SK-N-SH (cell line): ENCODE measurements at regions not wholly inside any gene's neighbourhood (a gene's known extent, or its start where the extent isn't known, plus 50 kb on each side); places are given as distances from the start of the nearest gene placed in this dataset.

ENCODE experiments used
- CTCF ChIA-PET: fragments of 300-600, 350-600 bp; formaldehyde crosslinking; extraction: SDS; loops from one replicate; lab custom pipeline; 2021; lab: Yijun Ruan, JAX
- POLR2A ChIA-PET: fragments of 350-600 bp; sonication (Branson Sonifier 250); formaldehyde crosslinking; extraction: SDS; loops from one replicate; lab custom pipeline; 2020; ENCODE audit warnings: antibody characterized with exemption, inconsistent platforms; lab: Yijun Ruan, JAX
- DNase-seq: peaks from one replicate; pipeline ENCODE4 v3.0.0; 2012
- H2AFZ ChIP-seq: fragments of 200-600 bp; sonication (generic); 2 replicates; pipeline ENCODE4 v1.8.1; 2016; ENCODE audit warnings: antibody characterized with exemption, mild to moderate bottlenecking, low read depth
- H3F3A ChIP-seq: fragments of 200-600 bp; sonication (generic); replicated peaks from 2 replicates; pipeline ENCODE3; 2016; ENCODE audit warnings: antibody characterized with exemption, mild to moderate bottlenecking; ENCODE audit not compliant: insufficient read depth
- H3K27ac ChIP-seq, 2 experiments: fragments of 200-500 bp in 1 of 2; fragments of 200-600 bp in 1 of 2; sonication (Bioruptor generic) in 1 of 2; sonication (generic), shearing (Covaris generic) in 1 of 2; 2 replicates each; pipeline versions ENCODE4 v1.5.1 to v1.6.1; 2014 to 2016; ENCODE audit warnings: low read depth in 2 of 2, inconsistent platforms in 1 of 2, low read length in 1 of 2, mild to moderate bottlenecking in 1 of 2, mixed read lengths in 1 of 2
- H3K27me3 ChIP-seq: fragments of 200-600 bp; sonication (generic), shearing (Covaris generic); 2 replicates; pipeline ENCODE4 v1.6.1; 2016; ENCODE audit warnings: mixed run types; ENCODE audit not compliant: insufficient read depth
- H3K36me3 ChIP-seq, 2 experiments: fragments of 200-500 bp in 1 of 2; fragments of 200-600 bp in 1 of 2; sonication (Bioruptor generic) in 1 of 2; sonication (generic) in 1 of 2; replicated peaks in 1 of 2; 2 replicates each; pipeline versions ENCODE3 to v1.5.1; 2014 to 2016; ENCODE audit warnings: low read length in 1 of 2, mild to moderate bottlenecking in 1 of 2; ENCODE audit not compliant: insufficient read depth in 2 of 2, control insufficient read depth in 1 of 2
- H3K4me1 ChIP-seq, 2 experiments: fragments of 200-500 bp in 1 of 2; fragments of 200-600 bp in 1 of 2; sonication (Bioruptor generic) in 1 of 2; sonication (generic), shearing (Covaris generic) in 1 of 2; 2 replicates each; pipeline versions ENCODE4 v1.5.1 to v1.6.1; 2014 to 2016; ENCODE audit warnings: low read depth in 1 of 2, low read length in 1 of 2, mixed run types in 1 of 2; ENCODE audit not compliant: insufficient read depth in 2 of 2, control insufficient read depth in 1 of 2
- H3K4me2 ChIP-seq: fragments of 200-600 bp; sonication (generic), shearing (Covaris generic); 2 replicates; pipeline ENCODE4 v1.6.1; 2017; ENCODE audit warnings: mixed run types
- H3K4me3 ChIP-seq, 2 experiments: fragments of 200-500 bp in 1 of 2; fragments of 200-600 bp in 1 of 2; sonication (Bioruptor generic) in 1 of 2; sonication (generic), shearing (Covaris generic) in 1 of 2; 2 replicates each; pipeline versions ENCODE4 v1.5.1 to v1.8.1; 2014 to 2016; ENCODE audit warnings: low read depth in 2 of 2, inconsistent platforms in 1 of 2, low read length in 1 of 2, mild to moderate bottlenecking in 1 of 2, mixed read lengths in 1 of 2, moderate library complexity in 1 of 2
- H3K79me2 ChIP-seq: fragments of 200-600 bp; sonication (generic); 2 replicates; pipeline ENCODE4 v1.8.1; 2017; ENCODE audit warnings: mild to moderate bottlenecking; ENCODE audit not compliant: insufficient read depth
- H3K9ac ChIP-seq: fragments of 200-600 bp; sonication (generic); 2 replicates; pipeline ENCODE4 v1.6.1; 2017; ENCODE audit warnings: mixed run types
- H3K9me2 ChIP-seq: fragments of 200-600 bp; sonication (generic); 2 replicates; pipeline ENCODE4 v1.6.1; 2017; ENCODE audit warnings: mixed run types
- H3K9me3 ChIP-seq: fragments of 200-600 bp; sonication (generic); 2 replicates; pipeline ENCODE4 v1.6.1; 2017; ENCODE audit warnings: mixed run types, mild to moderate bottlenecking, moderate library complexity
- H4K20me1 ChIP-seq: fragments of 200-600 bp; sonication (generic); 2 replicates; pipeline ENCODE4 v1.6.1; 2017; ENCODE audit warnings: mild to moderate bottlenecking, mixed run types; ENCODE audit not compliant: insufficient read depth
- CTCF ChIP-seq: fragments of 200-600 bp; sonication (generic); IDR thresholded peaks from 2 replicates; pipeline ENCODE4 v1.6.1; 2017; ENCODE audit warnings: antibody characterized with exemption, mild to moderate bottlenecking, moderate library complexity
- EP300 ChIP-seq, 2 experiments: IDR thresholded peaks; 2 replicates each; pipeline versions ENCODE4 v1.4.0 to v1.6.1; 2012; ENCODE audit warnings: borderline replicate concordance in 1 of 2, low read depth in 1 of 2, low read length in 1 of 2
- EZH2phosphoT487 ChIP-seq: fragments of 200-600 bp; sonication (generic); IDR thresholded peaks from 2 replicates; pipeline ENCODE4 v1.6.1; 2017; ENCODE audit warnings: low read depth, mixed run types, mild to moderate bottlenecking, antibody characterized with exemption, moderate library complexity, borderline replicate concordance
- JUND ChIP-seq: IDR thresholded peaks from 2 replicates; pipeline ENCODE4 v1.4.0; 2012
- MAX ChIP-seq: IDR thresholded peaks from 2 replicates; pipeline ENCODE4 v1.4.0; 2012; ENCODE audit warnings: low read depth
- MXI1 ChIP-seq: IDR thresholded peaks from 2 replicates; pipeline ENCODE4 v1.6.1; 2012; ENCODE audit warnings: mild to moderate bottlenecking, low read depth, low read length, improper control_type of control experiment
- NFIC ChIP-seq: IDR thresholded peaks from 2 replicates; pipeline ENCODE4 v1.4.0; 2012; ENCODE audit warnings: borderline replicate concordance
- POLR2AphosphoS5 ChIP-seq: IDR thresholded peaks from 2 replicates; pipeline ENCODE4 v1.6.1; 2012; ENCODE audit warnings: low read depth, low read length
- RAD21 ChIP-seq: IDR thresholded peaks from 2 replicates; pipeline ENCODE4 v1.6.1; 2012; ENCODE audit warnings: mild to moderate bottlenecking, low read length
- RCOR1 ChIP-seq: fragments of 150-350 bp; IDR thresholded peaks from 2 replicates; pipeline ENCODE4 v1.6.1; 2017; ENCODE audit warnings: antibody characterized with exemption, low read length
- RXRA ChIP-seq: IDR thresholded peaks from 2 replicates; pipeline ENCODE4 v1.4.0; 2012; ENCODE audit warnings: low read depth, mild to moderate bottlenecking, borderline replicate concordance
- TEAD4 ChIP-seq: IDR thresholded peaks from 2 replicates; pipeline ENCODE4 v1.4.0; 2012; ENCODE audit warnings: mild to moderate bottlenecking, borderline replicate concordance; ENCODE audit not compliant: insufficient read depth
- USF1 ChIP-seq: IDR thresholded peaks from 2 replicates; pipeline ENCODE4 v1.4.0; 2012; ENCODE audit warnings: low read depth, borderline replicate concordance
- USF2 ChIP-seq: fragments of 150-350 bp; IDR thresholded peaks from 2 replicates; pipeline ENCODE4 v1.6.1; 2017; ENCODE audit warnings: antibody characterized with exemption, low read length, low read depth, borderline replicate concordance
- YY1 ChIP-seq: IDR thresholded peaks from 2 replicates; pipeline ENCODE4 v1.4.0; 2012; ENCODE audit warnings: low read depth, mild to moderate bottlenecking
- ZBTB33 ChIP-seq: IDR thresholded peaks from 2 replicates; pipeline ENCODE4 v1.4.0; 2012; ENCODE audit warnings: low read depth, borderline replicate concordance
- WGBS: methylation state at CpG from one replicate; pipeline ENCODE4 v1.1.6; 2017; ENCODE audit warnings: low lambda C conversion rate; 5-methylcytosine and 5-hydroxymethylcytosine counted together

GRCh38 chr2:234162861-234163260 lies 112.4 kb downstream of the SPP2 start:
- WGBS: 75% methylated on average over 1 of the region's 1 CpG
- Histone ChIP-seq H2AFZ (no peak overlapping the region), H3K27ac (no peak overlapping the region), H3K9me3 (no peaks in the 10 kb centered on the region), H3K27me3 (no peaks in the 10 kb centered on the region), H3K4me3 (no peak overlapping the region), H4K20me1 (no peaks in the 10 kb centered on the region)
- DNase-seq: no peak
- no peak for TF ChIP-seq POLR2AphosphoS5
- TF ChIP-seq JUND: no peak
- TF ChIP-seq NFIC: no peak
- no peak for TF ChIP-seq USF2
- TF ChIP-seq EP300 (IDR thresholded peaks at IDR 0.05; ENCODE audit: borderline replicate concordance in 1 of 2, low read depth in 1 of 2, low read length in 1 of 2): no peak
- no peak for TF ChIP-seq TEAD4
- TF ChIP-seq RAD21: no peak
- TF ChIP-seq RCOR1: no peak
- TF ChIP-seq EZH2phosphoT487: no peak
- TF ChIP-seq ZBTB33: no peak
- TF ChIP-seq RXRA: no peak
- no peak for TF ChIP-seq USF1
- TF ChIP-seq MAX: no peak
- no peak for TF ChIP-seq YY1
- TF ChIP-seq MXI1: no peak
- TF ChIP-seq CTCF: no peak
- TF ChIP-seq, all 33 proteins: peak for 0
- H3F3A ChIP-seq: peaks cover 8% of the 10 kb centered on the region
- H3K4me1 ChIP-seq: peaks cover 8 to 15% of the 10 kb centered on the region in 2 experiments; a peak in 2 of 4 replicates
- CTCF ChIA-PET: interaction anchor here (0.6 to 1.2 kb wide), 2 partner anchors 27 to 286 kb away, joined by 3 read pairs; no protein-coding TSS in a partner anchor
- no peaks in the 10 kb centered on the region for H3K79me2 ChIP-seq
- H3K36me3 ChIP-seq: no peaks in the 10 kb centered on the region
- no peaks in the 10 kb centered on the region for H3K9me2 ChIP-seq
- POLR2A ChIA-PET: no interaction called here
- H3K9ac ChIP-seq: no peak overlapping the region
- H3K4me2 ChIP-seq: no peak overlapping the region
